Tibial nerve (tissue), 4 donors: ENCODE measurements at regions not wholly inside any gene's neighbourhood (a gene's known extent, or its start where the extent isn't known, plus 50 kb on each side); places are given as distances from the start of the nearest gene placed in this dataset.

Experiments used
- CTCF ChIP-seq, 5 experiments: fragments of 200-600 bp in 3 of 5; fragments of 450-650 bp in 2 of 5; sonication (generic) in 3 of 5; IDR thresholded peaks; one replicate each; pipeline ENCODE4 v1.5.1; 2016 to 2019; ENCODE audit warnings: antibody characterized with exemption in 5 of 5, mild to moderate bottlenecking in 3 of 5, moderate library complexity in 2 of 5
- EP300 ChIP-seq, 2 donors: sonication (generic); formaldehyde crosslinking; IDR thresholded peaks; one replicate each; pipeline ENCODE4 v1.6.1; 2017; ENCODE audit warnings: antibody characterized with exemption in 2 of 2, mild to moderate bottlenecking in 1 of 2
- POLR2A ChIP-seq, 2 donors: fragments of 450-650 bp; IDR thresholded peaks; one replicate each; pipeline ENCODE4 v1.6.1; 2017; ENCODE audit warnings: antibody characterized with exemption in 2 of 2, mild to moderate bottlenecking in 2 of 2, moderate library complexity in 2 of 2

- no peak for TF ChIP-seq POLR2A (IDR thresholded peaks at IDR 0.05)
- no peak for TF ChIP-seq CTCF (IDR thresholded peaks at IDR 0.05)
- TF ChIP-seq EP300 (IDR thresholded peaks at IDR 0.05): no peak
Observed at GRCh38 chr2:191607096-191607495, 70.8 kb upstream of the NABP1 start.
